HepG2 (cell line): ENCODE measurements at regions not wholly inside any gene's neighbourhood (a gene's known extent, or its start where the extent isn't known, plus 50 kb on each side); places are given as distances from the start of the nearest gene placed in this dataset.

Experiments
- ATAC-seq: fragments of 200-7000 bp; cut with Tn5 transposase; 3 replicates; pipeline ENCODE4 v1.9.1; 2020; ENCODE audit warnings: mild to moderate bottlenecking, moderate library complexity
- BruUV-seq: library from RNA; stranded (reverse); fragments of 400-500 nt; replicated peaks from 2 replicates; lab custom pipeline; 2021; lab: Mats Ljungman, UMichigan
- CTCF ChIA-PET: fragments of 300-600 bp; formaldehyde crosslinking; extraction: SDS; loops from one replicate; lab custom pipeline; 2021; ENCODE audit warnings: low total read pairs, inconsistent platforms, low intra/inter-chr PET ratio; lab: Yijun Ruan, JAX
- POLR2A ChIA-PET: fragments of 350-600 bp; sonication (Branson Sonifier 250); formaldehyde crosslinking; loops from one replicate; lab custom pipeline; 2020; ENCODE audit warnings: antibody characterized with exemption, inconsistent platforms; lab: Yijun Ruan, JAX
- DNase-seq: peaks from one replicate; pipeline ENCODE4 v3.0.0-alpha.2; 2015; ENCODE audit warnings: low spot score
- FAIRE-seq: peaks from 3 replicates; lab custom pipeline; 2011; peaks lifted over from hg19 to GRCh38; lab: Jason Lieb, UNC
- H2AFZ ChIP-seq: one replicate; pipeline ENCODE4 v1.6.1; 2011; ENCODE audit warnings: low read length, inconsistent platforms
- H3K27ac ChIP-seq: fragments of 300-600 bp; 3 replicates; pipeline ENCODE4 v1.8.0; 2011; ENCODE audit warnings: mixed run types, mild to moderate bottlenecking, mixed read lengths, low read length, inconsistent platforms; ENCODE audit not compliant: insufficient read depth; ENCODE audit errors: extremely low read length
- H3K27me3 ChIP-seq, 2 experiments: fragments of 200-600 bp in 1 of 2; 2 replicates in 1 of 2; 3 replicates in 1 of 2; pipeline versions ENCODE4 v1.6.0 to v1.8.0; 2011; ENCODE audit warnings: low read length in 2 of 2, mild to moderate bottlenecking in 2 of 2, moderate library complexity in 2 of 2, inconsistent platforms in 1 of 2; ENCODE audit not compliant: insufficient read depth in 2 of 2, control insufficient read depth in 1 of 2
- H3K36me3 ChIP-seq, 2 experiments: fragments of 200-600 bp in 1 of 2; replicated peaks in 1 of 2; 2 replicates in 1 of 2; 3 replicates in 1 of 2; pipeline versions ENCODE4 v1.5.1 to v1.8.0; 2011; ENCODE audit warnings: low read length in 2 of 2, inconsistent platforms in 1 of 2; ENCODE audit not compliant: insufficient read depth in 2 of 2, control insufficient read depth in 1 of 2
- H3K4me1 ChIP-seq: 2 replicates; pipeline ENCODE4 v1.5.1; 2012; ENCODE audit warnings: low read length, inconsistent platforms; ENCODE audit not compliant: insufficient read depth
- H3K4me2 ChIP-seq: 2 replicates; pipeline ENCODE4 v1.6.0; 2011; ENCODE audit warnings: low read depth, low read length, inconsistent platforms
- H3K4me3 ChIP-seq, 3 experiments: fragments of 200-600 bp in 1 of 3; sonication (generic), shearing (Covaris generic) in 1 of 3; replicated peaks in 1 of 3; 2 replicates each; pipeline ENCODE4 v1.5.1; 2011 to 2016; ENCODE audit warnings: low read length in 3 of 3, inconsistent platforms in 2 of 3, low read depth in 2 of 3, mild to moderate bottlenecking in 2 of 3, control low read depth in 1 of 3, mixed read lengths in 1 of 3; ENCODE audit not compliant: insufficient read depth in 1 of 3
- H3K79me2 ChIP-seq: one replicate; pipeline ENCODE4 v1.6.1; 2011; ENCODE audit warnings: low read length, inconsistent platforms; ENCODE audit not compliant: insufficient read depth
- H3K9ac ChIP-seq: 2 replicates; pipeline ENCODE4 v1.6.0; 2011; ENCODE audit warnings: mild to moderate bottlenecking, low read depth, low read length, inconsistent platforms; ENCODE audit not compliant: insufficient read depth
- H3K9me3 ChIP-seq: 2 replicates; pipeline ENCODE4 v1.5.1; 2012; ENCODE audit warnings: mild to moderate bottlenecking, low read length
- H4K20me1 ChIP-seq: 2 replicates; pipeline ENCODE4 v1.6.0; 2011; ENCODE audit warnings: inconsistent platforms, mild to moderate bottlenecking, low read length, moderate library complexity; ENCODE audit not compliant: insufficient read depth
- FOXO4 ChIP-seq: sonication (generic); formaldehyde crosslinking; conservative IDR thresholded peaks from 2 replicates; pipeline ENCODE4 v1.8.1; 2023; ENCODE audit warnings: missing genetic modification reagents
- HNF1B ChIP-seq: sonication (generic); formaldehyde crosslinking; IDR thresholded peaks from 2 replicates; pipeline ENCODE4 v1.5.1; 2020; ENCODE audit warnings: mild to moderate bottlenecking, moderate library complexity, missing genetic modification reagents
- IRF1 ChIP-seq: sonication (generic); formaldehyde crosslinking; IDR thresholded peaks from 2 replicates; pipeline ENCODE4 v1.4.0; 2020; ENCODE audit warnings: low read depth, mild to moderate bottlenecking, missing genetic modification reagents
- MXD1 ChIP-seq: sonication (generic); formaldehyde crosslinking; IDR thresholded peaks from 2 replicates; pipeline ENCODE4 v1.4.0; 2020; ENCODE audit warnings: mild to moderate bottlenecking, missing genetic modification reagents
- RFX5 ChIP-seq: IDR thresholded peaks from 2 replicates; pipeline ENCODE4 v1.6.1; 2011; ENCODE audit warnings: low read depth, low read length, improper control_type of control experiment
- RXRB ChIP-seq: IDR thresholded peaks from 2 replicates; pipeline ENCODE4 v1.6.1; 2016; ENCODE audit warnings: borderline replicate concordance, missing genetic modification reagents, missing compliant biosample characterization
- SP2 ChIP-seq: sonication (generic); formaldehyde crosslinking; IDR thresholded peaks from 2 replicates; pipeline ENCODE4 v1.5.1; 2020; ENCODE audit warnings: mild to moderate bottlenecking, missing genetic modification reagents
- SPEN ChIP-seq: sonication (generic); formaldehyde crosslinking; IDR thresholded peaks from 2 replicates; pipeline ENCODE4 v1.5.1; 2020; ENCODE audit warnings: low read depth, mild to moderate bottlenecking, missing genetic modification reagents
- TFDP2 ChIP-seq: sonication (generic); formaldehyde crosslinking; IDR thresholded peaks from 2 replicates; pipeline ENCODE4 v1.4.0; 2020; ENCODE audit warnings: missing genetic modification reagents
- WIZ ChIP-seq: sonication (generic); formaldehyde crosslinking; IDR thresholded peaks from 2 replicates; pipeline ENCODE4 v1.5.1; 2020; ENCODE audit warnings: mild to moderate bottlenecking, missing genetic modification reagents
- ZBTB43 ChIP-seq: sonication (generic); formaldehyde crosslinking; conservative IDR thresholded peaks from 2 replicates; pipeline ENCODE4 v1.4.0; 2020; ENCODE audit warnings: missing genetic modification reagents
- ZBTB46 ChIP-seq: sonication (generic); formaldehyde crosslinking; IDR thresholded peaks from 2 replicates; pipeline ENCODE4 v1.4.0; 2020; ENCODE audit warnings: mild to moderate bottlenecking, missing genetic modification reagents, borderline replicate concordance
- ZNF501 ChIP-seq: sonication (generic); formaldehyde crosslinking; IDR thresholded peaks from 2 replicates; pipeline ENCODE4 v1.5.1; 2020; ENCODE audit warnings: mild to moderate bottlenecking, moderate library complexity, missing genetic modification reagents
- ZNF704 ChIP-seq: sonication (generic); formaldehyde crosslinking; IDR thresholded peaks from 2 replicates; pipeline ENCODE4 v1.8.1; 2023; ENCODE audit warnings: mild to moderate bottlenecking, inconsistent platforms, moderate library complexity, missing genetic modification reagents, borderline replicate concordance
- WGBS: methylation state at CpG from one replicate; pipeline ENCODE4 v1.1.6; 2017; ENCODE audit warnings: low lambda C conversion rate; 5-methylcytosine and 5-hydroxymethylcytosine counted together
- in situ Hi-C: cut with HindIII; loops from 2 replicates; pipeline ENCODE4 v1.10.0; 2017; ENCODE audit warnings: low pct_unique_long_range_greater_than_20kb; ENCODE audit not compliant: extremely low pct_ligation_motif_present
- intact Hi-C: fragments of 100-400 bp; cut with micrococcal nuclease; formaldehyde crosslinking; loops from one replicate; pipeline ENCODE4 v1.10.0; 2022; ENCODE audit not compliant: unreplicated experiment

GRCh38 chr22:26942637-26942957 lies 285.2 kb downstream of the MIAT start (continued):
- TF ChIP-seq ZBTB46: no peak
- TF ChIP-seq ZNF501: no peak

GRCh38 chr22:26945565-26945964 lies 288.2 kb downstream of the MIAT start:
- WGBS: 0% methylated on average over 1 of the region's 1 CpG
- H3K36me3 ChIP-seq: no peaks in the 10 kb centered on the region
- no peaks in the 10 kb centered on the region for H3K9me3 ChIP-seq
- no peak for DNase-seq
- no peak for ATAC-seq
- H2AFZ ChIP-seq: no peak overlapping the region
- no peak overlapping the region for H3K27ac ChIP-seq
- ChIA-PET POLR2A (no interaction called here), CTCF (no interaction called here)
- no peaks in the 10 kb centered on the region for H3K4me1 ChIP-seq
- BruUV-seq: no TSS peak
- no peaks in the 10 kb centered on the region for H3K79me2 ChIP-seq
- no peaks in the 10 kb centered on the region for H3K27me3 ChIP-seq
- intact Hi-C loops: no loop called here
- no peak overlapping the region for H3K9ac ChIP-seq
- H4K20me1 ChIP-seq: no peaks in the 10 kb centered on the region
- no peak overlapping the region for H3K4me3 ChIP-seq
- FAIRE-seq: no peak
- H3K4me2 ChIP-seq: no peak overlapping the region
- in situ Hi-C loops: no loop called here
- TF ChIP-seq MXD1 (CRISPR knock-in tag) (no peak), ZNF704 (CRISPR knock-in tag) (no peak), RFX5 (no peak), ZBTB43 (CRISPR knock-in tag) (no peak), SP2 (CRISPR knock-in tag) (no peak), IRF1 (CRISPR knock-in tag) (no peak), WIZ (no peak), FOXO4 (CRISPR knock-in tag) (no peak), RXRB (CRISPR knock-in tag) (no peak), SPEN (CRISPR knock-in tag) (no peak), HNF1B (no peak), TFDP2 (no peak)
